ENCODE measurements at regions not wholly inside any gene's neighbourhood (a gene's known extent, or its start where the extent isn't known, plus 50 kb on each side); places are given as distances from the start of the nearest gene placed in this dataset.
A peak's percentile ranks its signal among the peaks of the same experiment; 100 is the strongest.

GRCh38 chr10:6737080-6737641 lies 157.1 kb upstream of the PRKCQ start:
- TF ChIP-seq CTCF (conservative IDR thresholded peaks at IDR 0.05; ENCODE audit: low read depth, low read length): no peak
- peak; percentile 18 for DNase-seq (ENCODE audit: low read depth)
- no peak overlapping the region for H3K4me3 ChIP-seq (ENCODE audit: low read depth, low read length)

- H3K4me3 ChIP-seq (ENCODE audit: low read depth, low read length): no peak overlapping the region
- no peak for DNase-seq (ENCODE audit: low read depth)
- TF ChIP-seq CTCF (conservative IDR thresholded peaks at IDR 0.05; ENCODE audit: low read depth, low read length): no peak
Observed at GRCh38 chr10:6734286-6734685, 154.2 kb upstream of the PRKCQ start.

- no peak for TF ChIP-seq CTCF (conservative IDR thresholded peaks at IDR 0.05; ENCODE audit: low read depth, low read length)
- DNase-seq (ENCODE audit: low read depth): no peak
- H3K4me3 ChIP-seq (ENCODE audit: low read depth, low read length): no peak overlapping the region
Observed at GRCh38 chr10:6729861-6730344, 149.8 kb upstream of the PRKCQ start.

- no peak for DNase-seq (ENCODE audit: low read depth)
- no peak overlapping the region for H3K4me3 ChIP-seq (ENCODE audit: low read depth, low read length)
- TF ChIP-seq CTCF (conservative IDR thresholded peaks at IDR 0.05; ENCODE audit: low read depth, low read length): no peak
Observed at GRCh38 chr10:6729071-6729774, 149.1 kb upstream of the PRKCQ start.

- no peak for TF ChIP-seq CTCF (conservative IDR thresholded peaks at IDR 0.05; ENCODE audit: low read depth, low read length)
- no peak overlapping the region for H3K4me3 ChIP-seq (ENCODE audit: low read depth, low read length)
- no peak for DNase-seq (ENCODE audit: low read depth)
Observed at GRCh38 chr10:6726924-6727323, 146.8 kb upstream of the PRKCQ start.

- TF ChIP-seq CTCF (conservative IDR thresholded peaks at IDR 0.05; ENCODE audit: low read depth, low read length): no peak
- peak; percentile 24 for DNase-seq (ENCODE audit: low read depth)
- no peak overlapping the region for H3K4me3 ChIP-seq (ENCODE audit: low read depth, low read length)
Observed at GRCh38 chr10:6722616-6723004, 142.5 kb upstream of the PRKCQ start.
